Epithelial cell of proximal tubule (primary cell): ENCODE measurements at regions not wholly inside any gene's neighbourhood (a gene's known extent, or its start where the extent isn't known, plus 50 kb on each side); places are given as distances from the start of the nearest gene placed in this dataset.

Source experiments
- DNase-seq: peaks from one replicate; pipeline ENCODE4 v3.0.0-alpha.2; 2011; ENCODE audit warnings: low read depth
- H3K4me3 ChIP-seq: 2 replicates; pipeline ENCODE4 v1.5.1; 2011; ENCODE audit warnings: low read depth, mild to moderate bottlenecking, low read length
- CTCF ChIP-seq: conservative IDR thresholded peaks from 2 replicates; pipeline ENCODE4 v1.5.1; 2012; ENCODE audit warnings: low read depth, mild to moderate bottlenecking, low read length

GRCh38 chr1:239879321-239880170, 212.1 kb upstream of the FMN2 start:
- no peak for DNase-seq
- H3K4me3 ChIP-seq = no peak overlapping the region
- no peak for TF ChIP-seq CTCF

- TF ChIP-seq CTCF = no peak
These were observed 208.7 kb upstream of the FMN2 start for GRCh38 chr1:239882967-239883366.

GRCh38 chr1:239884796-239885195, 206.9 kb upstream of the FMN2 start:
- DNase-seq = no peak
- no peak for TF ChIP-seq CTCF
- no peak overlapping the region for H3K4me3 ChIP-seq

More at GRCh38 chr1:239882967-239883366, 208.7 kb upstream of the FMN2 start:
- no peak overlapping the region for H3K4me3 ChIP-seq
- DNase-seq = no peak

GRCh38 chr1:239886266-239886665, 205.4 kb upstream of the FMN2 start:
- no peak for TF ChIP-seq CTCF
- no peak for DNase-seq
- H3K4me3 ChIP-seq = no peak overlapping the region

GRCh38 chr1:239888639-239889038, 203.0 kb upstream of the FMN2 start:
- DNase-seq = no peak
- TF ChIP-seq CTCF = no peak
- H3K4me3 ChIP-seq = no peak overlapping the region

GRCh38 chr1:239891621-239892358, 199.9 kb upstream of the FMN2 start:
- TF ChIP-seq CTCF = no peak
- DNase-seq = no peak
- no peak overlapping the region for H3K4me3 ChIP-seq

- no peak for TF ChIP-seq CTCF
- DNase-seq = no peak
- no peak overlapping the region for H3K4me3 ChIP-seq
These were observed 199.1 kb upstream of the FMN2 start for GRCh38 chr1:239892602-239893001.
